Heart left ventricle (tissue), 13 donors: ENCODE measurements at regions not wholly inside any gene's neighbourhood (a gene's known extent, or its start where the extent isn't known, plus 50 kb on each side); places are given as distances from the start of the nearest gene placed in this dataset.

ENCODE experiments used
- CTCF ChIP-seq, 12 donors: fragments of 200-600 bp; sonication (generic) in 4 of 12; IDR thresholded peaks; one replicate each; pipeline versions ENCODE4 v1.5.0 to v1.8.0; 2018 to 2022; ENCODE audit warnings: antibody characterized with exemption in 12 of 12, mild to moderate bottlenecking in 5 of 12
- POLR2A ChIP-seq, 2 donors: fragments of 450-650 bp; IDR thresholded peaks; one replicate each; pipeline ENCODE4 v1.6.1; 2017; ENCODE audit warnings: antibody characterized with exemption in 2 of 2, mild to moderate bottlenecking in 2 of 2, moderate library complexity in 2 of 2
- donor health status: ischemic (EF 13 %, LVEDD 7.1; RV severe dilation, severe dysfunction).
- donor health status: DM: no; HTN: yes; CAD: no.
- donor health status: DM: no; HTN: no; CAD: no.
- donor health status: ischemic (EF 25% LVEDD 6.9; RV normal size, moderate dysfunction).
- donor health status: ischemic (EF 25% LVEDD 5.7; RV mildly dilated, moderate dysfunction).
- donor health status: ischemic (EF 35%, LVEDD 5.7; RV mildly dilated, moderate dysfunction).
- donor health status: nonischemic (EF 11% LVEDD 7.7; RV severe dilation, severe dysfunction).
- donor health status: DM: yes; HTN: yes; CAD: no.
- donor health status: PGD.
- donor health status: ischemic (EF 29% LVEDD 5.4; RV normal size, mild dysfunction).
- donor health status: nonischemic (EF 23%, LVEDD 6.1; RV moderate dilation, normal function).

GRCh38 chr2:67462738-67463496 lies 65.8 kb downstream of the ETAA1 start:
- TF ChIP-seq CTCF (IDR thresholded peaks at IDR 0.05), result no peak
- TF ChIP-seq POLR2A (IDR thresholded peaks at IDR 0.05), result no peak
